HG03460 (cell line): ENCODE measurements at regions not wholly inside any gene's neighbourhood (a gene's known extent, or its start where the extent isn't known, plus 50 kb on each side); places are given as distances from the start of the nearest gene placed in this dataset.

Experiments used
- ATAC-seq: cut with Tn5 transposase; IDR thresholded peaks from one replicate; pipeline ENCODE4 v1.9.1; 2021; ENCODE audit not compliant: unreplicated experiment

GRCh38 chr3:144200004-144200403 is 228.4 kb downstream of the DIPK2A start:
- no peak for ATAC-seq

GRCh38 chr3:144200466-144200865 is 228.8 kb downstream of the DIPK2A start:
- ATAC-seq, result no peak

- no peak for ATAC-seq
Observed at GRCh38 chr3:144221761-144222160, 250.1 kb downstream of the DIPK2A start.

DNA sequence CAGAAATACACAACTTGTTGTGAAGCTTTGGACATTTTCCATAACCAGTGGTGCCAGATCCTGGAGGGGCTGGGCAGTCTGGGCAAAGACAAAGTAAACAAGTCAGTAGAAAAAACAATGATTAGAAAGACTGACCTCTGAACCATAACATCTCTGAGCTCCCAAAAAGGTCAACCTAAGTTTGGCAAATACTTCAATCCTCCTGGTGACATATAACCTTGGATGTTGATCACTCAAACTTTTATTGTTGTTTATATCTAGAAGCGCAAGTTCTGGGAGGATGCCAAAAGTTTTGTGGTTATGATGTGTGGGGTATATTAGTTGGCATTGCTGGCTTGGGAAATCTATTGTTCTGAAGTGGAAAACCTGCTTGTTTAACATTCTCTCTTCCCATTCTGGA is 257.7 kb downstream of the DIPK2A start:
- no peak for ATAC-seq

DNA sequence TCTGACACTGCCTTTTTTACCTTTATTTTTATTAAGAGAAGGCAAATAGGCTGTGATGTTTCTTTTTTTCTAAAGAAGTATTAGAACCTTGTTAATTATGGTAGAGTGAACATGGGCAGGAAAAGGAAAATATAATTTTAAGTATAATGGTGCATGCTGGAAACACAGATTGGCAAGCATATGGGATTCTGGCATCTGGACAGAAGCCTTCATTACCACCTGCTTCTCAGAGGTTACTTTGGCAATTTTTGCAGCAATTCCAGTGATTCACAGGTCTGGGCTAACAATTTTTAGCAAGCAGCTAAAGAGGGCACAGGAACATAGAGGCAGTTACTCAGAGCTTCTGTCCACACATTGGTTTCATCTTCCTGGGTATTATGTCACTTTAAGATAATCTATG is 258.3 kb downstream of the DIPK2A start:
- ATAC-seq, result no peak

DNA sequence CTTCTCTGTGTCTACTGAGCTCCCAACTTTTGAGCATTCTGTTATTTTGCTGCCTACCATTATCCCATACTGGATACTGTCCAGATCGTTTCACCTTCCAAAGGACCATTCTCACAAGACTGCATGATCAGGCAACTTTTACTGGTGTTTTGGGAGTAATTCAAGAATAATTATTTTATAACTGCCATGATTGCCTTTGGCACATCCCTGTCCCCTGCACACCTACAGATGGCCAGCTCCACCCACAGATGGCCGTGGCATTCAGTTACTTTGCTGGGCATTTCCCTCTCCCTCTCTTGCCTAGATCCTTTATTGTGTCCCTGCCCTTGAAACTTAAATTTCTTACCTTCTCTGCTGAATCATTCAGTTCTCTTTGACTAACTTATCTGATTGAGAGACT is 263.9 kb downstream of the DIPK2A start:
- ATAC-seq, result no peak

DNA sequence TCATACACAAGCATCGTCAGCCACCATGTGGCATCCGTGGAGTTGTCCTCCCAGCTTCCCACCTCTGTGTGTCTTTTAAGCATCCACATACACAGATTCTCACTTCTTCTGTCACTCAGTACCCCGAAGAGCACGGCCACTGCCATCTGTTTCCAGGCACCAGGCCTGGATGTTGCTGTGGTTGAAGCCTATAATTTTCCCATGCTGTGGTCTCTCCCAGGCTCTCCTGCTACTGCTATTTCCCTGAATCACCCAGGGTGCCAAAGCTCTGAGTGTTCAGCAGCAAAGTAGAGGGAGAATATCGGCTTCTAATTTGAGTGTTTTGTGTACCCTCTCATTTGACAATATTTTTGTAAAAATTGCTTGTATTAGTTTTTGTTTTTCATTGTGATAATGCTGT is 265.7 kb downstream of the DIPK2A start:
- no peak for ATAC-seq

- no peak for ATAC-seq
Observed at GRCh38 chr3:144241404-144241803, 269.8 kb downstream of the DIPK2A start.

DNA sequence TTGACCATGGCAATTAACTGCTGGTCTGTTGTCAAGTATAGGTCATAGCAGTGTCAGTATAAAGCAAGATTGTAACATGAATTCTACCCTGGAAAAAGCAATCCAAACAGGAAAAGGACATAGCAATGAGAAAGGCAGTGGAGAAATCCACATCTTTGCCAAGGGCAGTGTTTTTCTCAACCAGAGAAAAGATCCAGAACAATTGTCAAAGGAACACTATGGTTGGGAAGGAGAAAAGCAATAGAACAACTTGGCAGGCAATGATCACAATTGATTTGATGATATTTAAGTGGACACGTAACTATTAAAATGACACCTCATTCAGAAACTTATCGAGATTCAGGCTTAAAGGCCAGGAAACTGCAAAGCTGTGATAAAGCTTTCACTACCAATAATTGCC is 271.1 kb downstream of the DIPK2A start:
- no peak for ATAC-seq

DNA sequence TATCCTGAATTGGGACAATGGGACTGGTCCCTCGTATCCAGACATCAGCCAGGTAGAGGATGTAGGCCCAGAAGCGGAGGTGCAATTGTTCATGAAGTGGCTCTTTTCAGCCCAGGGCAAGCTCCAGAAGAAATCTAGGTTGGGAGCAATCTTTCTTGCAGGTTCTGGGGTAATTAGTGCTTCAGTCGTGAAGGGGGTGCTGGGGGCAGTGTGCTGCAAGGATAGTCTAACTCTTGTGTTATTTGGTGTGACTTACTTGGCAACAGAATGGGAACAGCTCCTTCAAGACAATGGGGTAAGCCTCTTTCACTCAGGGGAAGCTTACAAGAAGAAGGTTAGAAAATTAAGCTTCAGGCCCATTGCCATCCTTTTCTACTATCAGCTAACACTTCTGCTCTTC is 273.0 kb downstream of the DIPK2A start:
- no peak for ATAC-seq

DNA sequence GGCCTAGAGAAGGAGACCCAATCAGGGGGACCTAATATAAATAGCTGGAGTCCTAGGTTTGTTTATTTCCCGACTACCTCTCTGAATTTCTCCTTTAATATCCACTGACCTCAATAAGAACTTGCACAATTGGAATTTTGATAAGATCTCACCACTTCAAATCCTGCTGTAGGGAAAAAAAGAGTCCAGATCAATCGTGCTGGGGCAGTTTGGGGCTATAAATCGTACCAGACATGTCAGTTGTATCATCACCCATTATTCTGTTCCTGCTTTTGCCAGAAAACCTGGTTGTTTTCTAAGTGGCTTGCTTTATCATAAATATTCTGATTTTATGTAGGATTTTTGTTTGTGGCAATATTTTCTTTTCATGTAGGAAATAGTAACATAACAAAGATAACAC is 281.3 kb downstream of the DIPK2A start:
- no peak for ATAC-seq

- no peak for ATAC-seq
Observed at GRCh38 chr3:144257381-144257780, 285.8 kb downstream of the DIPK2A start.

- no peak for ATAC-seq
Observed at GRCh38 chr3:144259267-144259666, 287.6 kb downstream of the DIPK2A start.

DNA sequence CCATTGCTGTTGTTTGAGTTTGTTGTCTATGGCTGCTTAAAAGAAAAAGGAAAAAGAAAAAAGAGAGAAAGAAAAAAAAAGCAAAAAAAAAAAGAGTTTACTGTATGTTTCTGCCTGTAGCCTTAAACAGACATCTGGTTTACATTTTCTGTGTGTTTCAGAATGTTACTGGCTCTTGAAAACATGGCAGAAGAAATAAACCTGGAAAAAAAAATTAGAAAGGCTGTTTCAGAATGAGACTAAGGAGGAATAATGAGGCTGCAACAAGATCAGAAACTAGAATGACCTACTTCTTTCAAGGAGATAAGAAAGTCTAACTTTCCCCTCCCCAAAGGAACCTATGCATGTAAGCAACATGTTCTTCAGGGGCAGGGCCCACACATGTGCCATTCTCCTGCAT is 292.1 kb downstream of the DIPK2A start:
- ATAC-seq, result no peak

- ATAC-seq, result no peak
Observed at GRCh38 chr3:144264350-144264749, 292.7 kb downstream of the DIPK2A start.

GRCh38 chr3:144264794-144265193 is 293.2 kb downstream of the DIPK2A start:
- no peak for ATAC-seq

- ATAC-seq, result no peak
Observed at GRCh38 chr3:144265542-144266100, 294.0 kb downstream of the DIPK2A start.

- ATAC-seq, result no peak
Observed at GRCh38 chr3:144270100-144270499, 298.5 kb downstream of the DIPK2A start.

- no peak for ATAC-seq
Observed at GRCh38 chr3:144272680-144273079, 301.1 kb downstream of the DIPK2A start.

DNA sequence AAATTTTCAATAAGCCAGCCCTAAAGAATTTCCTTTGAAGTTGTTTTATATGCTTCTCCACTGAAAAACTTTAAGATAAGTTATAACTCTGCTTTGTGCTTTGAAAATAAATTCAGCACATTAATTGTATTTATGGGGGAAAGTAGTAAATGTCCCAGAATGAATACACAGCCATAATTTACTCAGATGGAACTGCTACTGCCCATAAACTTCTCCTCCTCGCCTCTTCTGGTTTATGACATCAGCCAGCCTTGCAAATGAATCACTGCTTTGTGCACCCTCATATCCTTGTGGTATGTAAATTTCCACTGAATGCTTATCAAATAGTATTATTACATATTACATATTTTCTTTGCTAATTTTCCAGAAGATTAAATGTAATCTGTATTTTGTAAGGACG is 302.0 kb downstream of the DIPK2A start:
- no peak for ATAC-seq

DNA sequence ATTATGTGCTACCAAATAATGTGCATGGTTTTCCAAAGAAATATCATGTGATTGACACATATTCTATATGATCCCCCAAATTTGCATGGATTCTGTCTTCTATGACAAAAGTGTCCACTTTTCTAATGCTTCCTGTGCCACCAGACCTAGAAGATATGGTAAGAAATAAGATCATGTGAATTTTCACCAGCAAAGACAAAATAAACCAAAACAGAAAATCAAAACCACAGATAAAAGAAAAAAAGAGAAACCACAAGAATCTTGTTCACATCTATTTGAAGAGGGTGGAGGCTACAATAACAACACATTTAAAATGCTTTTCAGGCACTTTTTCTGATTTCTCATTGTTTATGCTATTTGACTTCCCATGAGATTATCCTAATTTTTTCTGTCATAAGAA is 303.4 kb downstream of the DIPK2A start:
- ATAC-seq, result no peak

- no peak for ATAC-seq
Observed at GRCh38 chr3:144282313-144282712, 310.7 kb downstream of the DIPK2A start.

DNA sequence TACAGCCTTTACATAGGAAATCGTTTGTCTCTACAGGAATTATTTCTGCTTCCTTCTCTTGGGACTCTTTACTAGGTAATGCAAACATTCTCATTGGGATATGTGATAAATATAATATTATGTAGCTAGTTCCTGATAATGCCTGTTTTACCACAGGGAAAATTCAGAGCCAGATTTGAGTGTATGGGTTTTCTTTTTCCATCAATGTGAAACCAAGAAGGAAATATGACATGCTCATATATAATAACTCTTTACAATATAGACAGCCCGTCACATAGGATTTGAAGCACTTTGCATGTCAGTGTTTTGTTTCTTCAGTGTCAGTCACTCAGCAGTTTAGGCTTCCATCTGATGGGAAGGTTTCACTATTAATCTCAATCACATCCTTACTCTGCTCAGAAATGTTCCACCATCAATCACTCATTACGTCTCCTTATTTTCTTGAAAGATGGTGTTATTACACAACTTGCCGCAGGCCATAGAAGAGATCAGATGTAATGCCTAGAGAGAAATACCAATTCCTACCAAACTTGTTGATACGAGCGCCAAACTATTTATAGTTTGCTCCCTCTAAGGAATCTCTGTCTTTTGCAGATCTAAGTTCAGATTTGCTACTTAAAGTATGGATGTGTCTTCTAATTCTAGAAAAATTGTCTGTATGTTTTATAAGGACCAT is 314.8 kb downstream of the DIPK2A start:
- ATAC-seq, result no peak
